ENCODE measurements at regions not wholly inside any gene's neighbourhood (a gene's known extent, or its start where the extent isn't known, plus 50 kb on each side); places are given as distances from the start of the nearest gene placed in this dataset.

DNA sequence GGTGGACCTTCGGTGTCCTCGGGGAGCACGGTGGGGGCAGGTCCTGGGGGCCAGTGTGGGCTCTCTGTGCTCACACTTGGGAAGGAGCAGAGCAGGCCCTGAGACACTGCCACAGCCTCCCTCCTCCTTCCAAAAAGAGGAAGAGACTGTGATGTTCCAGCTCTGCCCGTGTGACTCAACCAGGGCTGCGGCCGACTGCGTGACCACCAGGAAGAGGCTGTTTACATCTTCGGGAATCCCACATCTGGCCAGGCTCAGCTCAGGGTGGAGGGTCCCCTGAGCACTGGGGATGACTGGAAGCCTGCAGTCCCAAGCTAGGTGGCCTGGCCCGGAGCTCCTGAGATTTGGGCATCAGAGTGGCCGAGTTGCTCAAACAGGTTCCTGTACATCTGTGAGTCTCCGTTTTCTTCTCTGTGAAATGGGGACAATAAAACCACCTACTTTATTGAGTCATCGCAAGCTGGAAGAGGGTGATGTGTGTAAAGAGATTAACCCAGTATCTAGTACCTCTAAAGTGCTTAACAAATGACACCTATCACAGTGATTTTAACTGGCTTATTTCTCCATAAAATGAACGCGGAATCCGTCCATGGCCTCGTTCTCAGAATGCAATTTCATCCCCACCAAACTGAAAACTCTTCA is 242.1 kb downstream of the DLL1 start:
- H3K36me3 ChIP-seq (replicated peaks in 1 of 2; ENCODE audit: control insufficient read depth in 1 of 2, insufficient read depth in 2 of 2, low read length in 1 of 2), result no peaks in the 10 kb centered on the region
- ChIA-PET POLR2A (no interaction called here), CTCF (interaction anchor here (0.8 kb wide), 1 partner anchor 259 kb away, joined by 3 read pairs; no protein-coding TSS in a partner anchor)
- H3K4me1 ChIP-seq (ENCODE audit: control insufficient read depth in 1 of 2, insufficient read depth in 2 of 2, low read depth in 1 of 2, low read length in 1 of 2), result peaks cover 0 to 9% of the 10 kb centered on the region in 2 experiments; a peak in 1 of 4 replicates
- no peaks in the 10 kb centered on the region for H3K27me3 ChIP-seq (ENCODE audit: insufficient read depth)
- DNase-seq, result no peak
- H3K9ac ChIP-seq, result no peak overlapping the region
- H3K79me2 ChIP-seq (ENCODE audit: insufficient read depth), result no peaks in the 10 kb centered on the region
- H3K9me2 ChIP-seq, result no peaks in the 10 kb centered on the region
- TF ChIP-seq RFX5 (IDR thresholded peaks at IDR 0.05; ENCODE audit: low read length), result no peak
- TF ChIP-seq FOXM1 (IDR thresholded peaks at IDR 0.05; ENCODE audit: low read depth), result no peak
- TF ChIP-seq, protein P1, sequence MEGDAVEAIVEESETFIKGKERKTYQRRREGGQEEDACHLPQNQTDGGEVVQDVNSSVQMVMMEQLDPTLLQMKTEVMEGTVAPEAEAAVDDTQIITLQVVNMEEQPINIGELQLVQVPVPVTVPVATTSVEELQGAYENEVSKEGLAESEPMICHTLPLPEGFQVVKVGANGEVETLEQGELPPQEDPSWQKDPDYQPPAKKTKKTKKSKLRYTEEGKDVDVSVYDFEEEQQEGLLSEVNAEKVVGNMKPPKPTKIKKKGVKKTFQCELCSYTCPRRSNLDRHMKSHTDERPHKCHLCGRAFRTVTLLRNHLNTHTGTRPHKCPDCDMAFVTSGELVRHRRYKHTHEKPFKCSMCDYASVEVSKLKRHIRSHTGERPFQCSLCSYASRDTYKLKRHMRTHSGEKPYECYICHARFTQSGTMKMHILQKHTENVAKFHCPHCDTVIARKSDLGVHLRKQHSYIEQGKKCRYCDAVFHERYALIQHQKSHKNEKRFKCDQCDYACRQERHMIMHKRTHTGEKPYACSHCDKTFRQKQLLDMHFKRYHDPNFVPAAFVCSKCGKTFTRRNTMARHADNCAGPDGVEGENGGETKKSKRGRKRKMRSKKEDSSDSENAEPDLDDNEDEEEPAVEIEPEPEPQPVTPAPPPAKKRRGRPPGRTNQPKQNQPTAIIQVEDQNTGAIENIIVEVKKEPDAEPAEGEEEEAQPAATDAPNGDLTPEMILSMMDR (IDR thresholded peaks at IDR 0.05), result no peak
- TF ChIP-seq GABPA (IDR thresholded peaks at IDR 0.05; ENCODE audit: low read depth), result no peak
- TF ChIP-seq TAF1 (IDR thresholded peaks at IDR 0.05; ENCODE audit: borderline replicate concordance, low read depth, low read length), result no peak
- TF ChIP-seq FOXJ3 (CRISPR knock-in tag; IDR thresholded peaks at IDR 0.05), result no peak
- TF ChIP-seq, protein P2, sequence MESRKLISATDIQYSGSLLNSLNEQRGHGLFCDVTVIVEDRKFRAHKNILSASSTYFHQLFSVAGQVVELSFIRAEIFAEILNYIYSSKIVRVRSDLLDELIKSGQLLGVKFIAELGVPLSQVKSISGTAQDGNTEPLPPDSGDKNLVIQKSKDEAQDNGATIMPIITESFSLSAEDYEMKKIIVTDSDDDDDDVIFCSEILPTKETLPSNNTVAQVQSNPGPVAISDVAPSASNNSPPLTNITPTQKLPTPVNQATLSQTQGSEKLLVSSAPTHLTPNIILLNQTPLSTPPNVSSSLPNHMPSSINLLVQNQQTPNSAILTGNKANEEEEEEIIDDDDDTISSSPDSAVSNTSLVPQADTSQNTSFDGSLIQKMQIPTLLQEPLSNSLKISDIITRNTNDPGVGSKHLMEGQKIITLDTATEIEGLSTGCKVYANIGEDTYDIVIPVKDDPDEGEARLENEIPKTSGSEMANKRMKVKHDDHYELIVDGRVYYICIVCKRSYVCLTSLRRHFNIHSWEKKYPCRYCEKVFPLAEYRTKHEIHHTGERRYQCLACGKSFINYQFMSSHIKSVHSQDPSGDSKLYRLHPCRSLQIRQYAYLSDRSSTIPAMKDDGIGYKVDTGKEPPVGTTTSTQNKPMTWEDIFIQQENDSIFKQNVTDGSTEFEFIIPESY (IDR thresholded peaks at IDR 0.05; ENCODE audit: borderline replicate concordance, low read depth), result no peak
- TF ChIP-seq, protein P3, sequence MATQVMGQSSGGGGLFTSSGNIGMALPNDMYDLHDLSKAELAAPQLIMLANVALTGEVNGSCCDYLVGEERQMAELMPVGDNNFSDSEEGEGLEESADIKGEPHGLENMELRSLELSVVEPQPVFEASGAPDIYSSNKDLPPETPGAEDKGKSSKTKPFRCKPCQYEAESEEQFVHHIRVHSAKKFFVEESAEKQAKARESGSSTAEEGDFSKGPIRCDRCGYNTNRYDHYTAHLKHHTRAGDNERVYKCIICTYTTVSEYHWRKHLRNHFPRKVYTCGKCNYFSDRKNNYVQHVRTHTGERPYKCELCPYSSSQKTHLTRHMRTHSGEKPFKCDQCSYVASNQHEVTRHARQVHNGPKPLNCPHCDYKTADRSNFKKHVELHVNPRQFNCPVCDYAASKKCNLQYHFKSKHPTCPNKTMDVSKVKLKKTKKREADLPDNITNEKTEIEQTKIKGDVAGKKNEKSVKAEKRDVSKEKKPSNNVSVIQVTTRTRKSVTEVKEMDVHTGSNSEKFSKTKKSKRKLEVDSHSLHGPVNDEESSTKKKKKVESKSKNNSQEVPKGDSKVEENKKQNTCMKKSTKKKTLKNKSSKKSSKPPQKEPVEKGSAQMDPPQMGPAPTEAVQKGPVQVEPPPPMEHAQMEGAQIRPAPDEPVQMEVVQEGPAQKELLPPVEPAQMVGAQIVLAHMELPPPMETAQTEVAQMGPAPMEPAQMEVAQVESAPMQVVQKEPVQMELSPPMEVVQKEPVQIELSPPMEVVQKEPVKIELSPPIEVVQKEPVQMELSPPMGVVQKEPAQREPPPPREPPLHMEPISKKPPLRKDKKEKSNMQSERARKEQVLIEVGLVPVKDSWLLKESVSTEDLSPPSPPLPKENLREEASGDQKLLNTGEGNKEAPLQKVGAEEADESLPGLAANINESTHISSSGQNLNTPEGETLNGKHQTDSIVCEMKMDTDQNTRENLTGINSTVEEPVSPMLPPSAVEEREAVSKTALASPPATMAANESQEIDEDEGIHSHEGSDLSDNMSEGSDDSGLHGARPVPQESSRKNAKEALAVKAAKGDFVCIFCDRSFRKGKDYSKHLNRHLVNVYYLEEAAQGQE (IDR thresholded peaks at IDR 0.05; ENCODE audit: low read depth, low read length), result no peak
- no peak for TF ChIP-seq NRF1 (IDR thresholded peaks at IDR 0.05; ENCODE audit: low read depth, low read length)
- TF ChIP-seq, protein P4, sequence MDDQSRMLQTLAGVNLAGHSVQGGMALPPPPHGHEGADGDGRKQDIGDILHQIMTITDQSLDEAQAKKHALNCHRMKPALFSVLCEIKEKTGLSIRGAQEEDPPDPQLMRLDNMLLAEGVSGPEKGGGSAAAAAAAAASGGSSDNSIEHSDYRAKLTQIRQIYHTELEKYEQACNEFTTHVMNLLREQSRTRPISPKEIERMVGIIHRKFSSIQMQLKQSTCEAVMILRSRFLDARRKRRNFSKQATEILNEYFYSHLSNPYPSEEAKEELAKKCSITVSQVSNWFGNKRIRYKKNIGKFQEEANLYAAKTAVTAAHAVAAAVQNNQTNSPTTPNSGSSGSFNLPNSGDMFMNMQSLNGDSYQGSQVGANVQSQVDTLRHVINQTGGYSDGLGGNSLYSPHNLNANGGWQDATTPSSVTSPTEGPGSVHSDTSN (IDR thresholded peaks at IDR 0.05), result no peak
- H4K20me1 ChIP-seq (ENCODE audit: insufficient read depth), result no peaks in the 10 kb centered on the region
- no peak overlapping the region for H3K27ac ChIP-seq (ENCODE audit: low read depth in 2 of 2, low read length in 1 of 2)
- no peak overlapping the region for H3K4me3 ChIP-seq (ENCODE audit: low read depth in 2 of 2, low read length in 1 of 2)
- H2AFZ ChIP-seq (ENCODE audit: low read depth), result no peak overlapping the region
- WGBS (ENCODE audit: low lambda C conversion rate), result 55% methylated on average over 12 of the region's 16 CpGs
- H3K4me2 ChIP-seq, result no peak overlapping the region
- H3K9me3 ChIP-seq, result no peaks in the 10 kb centered on the region
- no peaks in the 10 kb centered on the region for H3F3A ChIP-seq (replicated peaks; ENCODE audit: insufficient read depth)

All from SK-N-SH (cell line).